Gastrocnemius medialis (tissue), 4 donors: ENCODE measurements at regions not wholly inside any gene's neighbourhood (a gene's known extent, or its start where the extent isn't known, plus 50 kb on each side); places are given as distances from the start of the nearest gene placed in this dataset.

ENCODE experiments used
- POLR2A ChIP-seq, 2 donors: fragments of 450-650 bp; IDR thresholded peaks; one replicate each; pipeline ENCODE4 v1.6.1; 2017; ENCODE audit warnings: antibody characterized with exemption in 2 of 2, mild to moderate bottlenecking in 2 of 2, moderate library complexity in 2 of 2
- TF ChIP-seq, protein P1 (sequence below), 5 experiments: fragments of 450-650 bp in 3 of 5; fragments of 200-600 bp in 2 of 5; sonication (generic) in 2 of 5; IDR thresholded peaks in 4 of 5; conservative IDR thresholded peaks in 1 of 5; 1 replicate in 4 of 5; 2 replicates in 1 of 5; pipeline ENCODE4 v1.5.1; 2016 to 2019; ENCODE audit warnings: antibody characterized with exemption in 5 of 5, mild to moderate bottlenecking in 3 of 5, moderate library complexity in 3 of 5

GRCh38 chr18:41269294-41269693 is 685.7 kb upstream of the PIK3C3 start:
- TF ChIP-seq, protein P1, sequence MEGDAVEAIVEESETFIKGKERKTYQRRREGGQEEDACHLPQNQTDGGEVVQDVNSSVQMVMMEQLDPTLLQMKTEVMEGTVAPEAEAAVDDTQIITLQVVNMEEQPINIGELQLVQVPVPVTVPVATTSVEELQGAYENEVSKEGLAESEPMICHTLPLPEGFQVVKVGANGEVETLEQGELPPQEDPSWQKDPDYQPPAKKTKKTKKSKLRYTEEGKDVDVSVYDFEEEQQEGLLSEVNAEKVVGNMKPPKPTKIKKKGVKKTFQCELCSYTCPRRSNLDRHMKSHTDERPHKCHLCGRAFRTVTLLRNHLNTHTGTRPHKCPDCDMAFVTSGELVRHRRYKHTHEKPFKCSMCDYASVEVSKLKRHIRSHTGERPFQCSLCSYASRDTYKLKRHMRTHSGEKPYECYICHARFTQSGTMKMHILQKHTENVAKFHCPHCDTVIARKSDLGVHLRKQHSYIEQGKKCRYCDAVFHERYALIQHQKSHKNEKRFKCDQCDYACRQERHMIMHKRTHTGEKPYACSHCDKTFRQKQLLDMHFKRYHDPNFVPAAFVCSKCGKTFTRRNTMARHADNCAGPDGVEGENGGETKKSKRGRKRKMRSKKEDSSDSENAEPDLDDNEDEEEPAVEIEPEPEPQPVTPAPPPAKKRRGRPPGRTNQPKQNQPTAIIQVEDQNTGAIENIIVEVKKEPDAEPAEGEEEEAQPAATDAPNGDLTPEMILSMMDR (IDR thresholded peaks at IDR 0.05 in 4 of 5, conservative IDR thresholded peaks at IDR 0.05 in 1 of 5) = no peak
- TF ChIP-seq POLR2A (IDR thresholded peaks at IDR 0.05) = no peak
